DMS114 treated with DMSO at 0.1 percent for 48 hours (cell line): ENCODE measurements at regions not wholly inside any gene's neighbourhood (a gene's known extent, or its start where the extent isn't known, plus 50 kb on each side); places are given as distances from the start of the nearest gene placed in this dataset.
A peak's percentile ranks its signal among the peaks of the same experiment; 100 is the strongest.

Experiments
- DNase-seq: peaks from one replicate; lab custom pipeline; 2025; ENCODE audit not compliant: unreplicated experiment; lab: John Stamatoyannopoulos, UW

DNA sequence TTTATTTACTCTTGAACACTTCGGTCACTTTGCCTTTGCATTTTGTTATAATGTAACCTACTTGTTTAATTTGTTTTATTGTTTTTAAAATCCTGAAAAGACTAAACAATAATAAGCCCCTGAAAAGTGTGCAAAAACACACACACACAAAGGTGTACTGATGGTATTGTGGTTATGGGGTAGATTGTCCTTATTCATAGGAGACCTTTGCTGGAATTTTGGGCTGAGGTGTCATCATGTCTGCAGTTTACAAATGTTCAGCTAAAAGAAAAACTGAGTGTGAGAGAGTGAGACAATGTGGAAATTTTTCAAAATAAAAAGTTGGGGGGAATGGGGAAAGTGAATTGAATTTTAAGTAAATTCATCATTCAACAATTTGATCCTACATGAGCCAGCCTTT lies 174.9 kb downstream of the QDPR start:
- DNase-seq: no peak

DNA sequence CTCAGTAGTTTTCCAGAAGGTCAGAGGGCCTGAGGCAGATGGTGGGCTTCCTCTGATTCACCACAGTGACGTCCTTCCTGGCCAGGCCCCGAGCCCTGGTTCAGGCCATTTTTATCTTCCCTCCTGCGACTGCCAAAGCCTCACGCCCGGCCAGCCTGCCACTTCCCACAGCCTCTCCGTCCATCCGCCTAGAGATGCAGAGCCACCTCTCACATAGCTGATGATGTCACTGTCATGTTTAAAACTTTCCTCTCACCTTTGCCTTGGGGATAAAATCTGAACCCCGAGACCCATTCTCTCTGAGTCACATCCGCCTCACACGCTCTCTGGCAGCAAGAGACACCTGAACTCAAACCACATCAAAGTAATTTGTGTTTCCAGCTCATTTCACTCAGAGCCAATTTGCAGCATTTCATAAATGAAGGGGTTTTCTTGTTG lies 175.3 kb downstream of the QDPR start:
- DNase-seq: no peak

DNA sequence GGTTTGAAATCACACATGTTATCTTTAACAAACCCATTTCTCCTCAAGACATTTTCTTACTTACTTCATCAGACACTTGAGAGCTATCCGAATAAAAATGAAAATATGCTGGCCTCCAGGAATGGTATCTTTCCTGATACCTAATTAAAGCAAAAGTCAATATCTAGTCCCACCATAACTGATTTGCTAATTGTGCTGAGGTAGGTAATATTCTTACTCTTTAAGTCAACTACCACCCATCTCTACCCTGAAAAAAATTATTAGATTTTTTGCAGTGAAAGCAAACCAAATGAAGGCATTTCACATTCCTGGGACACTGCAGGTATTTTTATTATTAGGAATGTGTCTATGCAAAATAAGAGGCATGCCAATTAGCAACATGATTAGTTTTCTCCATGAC lies 175.8 kb downstream of the QDPR start:
- DNase-seq: no peak

DNA sequence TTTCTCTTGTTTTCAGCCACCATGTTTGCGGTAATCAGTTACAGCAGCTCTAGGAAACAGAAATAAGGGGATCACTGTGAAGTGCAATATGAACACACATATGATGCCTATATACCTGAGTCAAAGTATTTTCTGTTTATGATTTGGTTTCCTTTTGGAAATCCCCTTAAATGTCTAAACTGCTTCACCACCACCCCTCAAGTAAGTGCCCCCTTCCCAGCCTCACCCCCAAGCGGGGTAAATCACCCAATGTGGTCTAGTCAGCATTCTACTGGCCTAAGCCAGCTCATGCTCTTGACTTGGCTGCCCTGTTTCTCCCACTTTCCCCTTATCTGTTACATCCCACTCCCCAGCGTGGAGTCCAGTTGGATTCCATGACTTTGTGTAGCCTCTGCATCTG lies 176.5 kb downstream of the QDPR start:
- DNase-seq: no peak

DNA sequence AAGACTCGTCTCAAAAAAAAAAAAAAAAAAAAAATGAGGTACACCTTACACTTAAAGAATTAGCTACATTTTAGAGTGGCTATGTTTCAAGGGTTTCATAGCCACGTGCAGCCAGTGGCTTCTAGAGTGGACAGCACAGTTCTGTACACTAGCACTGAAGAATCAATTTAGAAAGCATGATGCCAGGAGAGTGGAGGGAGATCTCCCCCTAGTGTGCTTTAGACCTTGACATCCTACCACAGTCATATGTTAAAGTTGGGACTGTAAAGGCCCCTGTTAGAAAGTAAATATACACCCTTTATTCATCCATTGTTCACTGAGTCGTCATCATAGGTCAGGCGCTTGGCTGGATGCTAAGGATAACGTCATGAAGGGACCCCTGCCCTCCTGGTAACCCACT lies 179.4 kb downstream of the QDPR start:
- DNase-seq: no peak

DNA sequence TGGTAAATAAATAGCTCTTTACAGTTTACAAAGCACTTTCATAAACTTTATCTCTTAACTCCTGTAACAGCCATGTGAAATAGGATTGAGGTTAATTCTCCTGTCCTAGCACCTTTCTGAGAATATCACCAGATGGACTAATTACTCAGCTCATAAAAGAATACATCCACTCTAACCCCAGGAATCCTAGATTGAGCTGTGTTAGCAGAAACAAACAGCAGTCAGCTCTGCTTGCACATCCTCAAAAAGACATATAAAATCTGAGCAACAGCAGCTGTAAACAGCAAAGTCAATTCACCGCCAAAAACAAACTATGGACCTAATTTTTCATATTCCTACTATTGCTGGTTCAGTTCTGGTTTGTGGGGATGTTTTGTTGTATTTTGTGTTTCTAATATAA lies 182.8 kb downstream of the QDPR start:
- DNase-seq: no peak

DNA sequence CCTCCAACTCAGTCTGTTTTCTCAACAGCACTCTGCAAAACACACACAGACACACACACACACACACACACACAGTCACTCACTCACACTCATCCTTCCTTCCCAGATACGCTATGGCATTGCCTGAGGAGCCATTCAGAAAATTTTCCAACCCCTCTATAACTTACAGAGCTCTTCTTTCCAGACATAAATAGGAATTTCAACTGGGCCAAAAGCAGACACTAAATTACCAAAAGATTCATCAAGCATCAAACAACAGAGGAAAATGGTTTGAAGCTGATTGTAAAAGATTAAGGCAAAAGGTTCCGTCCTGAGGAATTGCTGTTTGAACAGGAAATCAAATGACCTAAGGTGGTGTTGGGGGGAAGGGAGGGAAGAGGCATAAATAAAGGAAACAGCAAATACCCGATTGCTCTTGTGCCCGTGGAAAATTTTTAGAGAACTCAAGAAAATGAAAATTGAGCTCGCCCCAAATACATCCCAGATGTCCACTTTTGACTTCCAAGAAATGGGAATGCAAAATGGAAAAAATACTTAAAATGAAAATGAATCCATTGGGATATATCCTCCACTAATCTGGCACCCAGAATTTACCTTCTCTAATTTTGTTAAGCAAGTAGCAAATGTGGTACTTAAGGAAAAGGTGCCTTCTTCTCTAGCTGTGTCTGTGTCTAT lies 183.6 kb downstream of the QDPR start:
- DNase-seq: no peak

DNA sequence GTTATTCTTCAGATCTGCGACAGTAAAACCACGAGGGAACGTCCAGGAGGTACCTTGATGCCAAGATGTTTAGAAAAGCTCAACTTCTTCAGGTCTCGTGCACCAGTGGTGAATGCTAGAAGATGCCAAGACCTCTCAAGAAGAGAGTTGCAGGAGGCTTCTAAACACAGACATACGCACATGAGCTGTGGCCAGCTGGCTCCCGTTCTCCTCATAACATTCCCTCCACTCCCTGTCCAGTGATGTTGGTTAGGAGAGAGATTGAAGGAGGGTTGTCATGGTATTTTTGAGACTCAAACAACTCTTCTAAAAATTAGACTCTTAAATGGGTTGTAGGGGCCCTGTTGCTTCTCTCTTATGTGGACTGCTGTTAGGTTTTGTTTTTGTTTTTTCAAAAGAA lies 184.3 kb downstream of the QDPR start:
- no peak for DNase-seq

DNA sequence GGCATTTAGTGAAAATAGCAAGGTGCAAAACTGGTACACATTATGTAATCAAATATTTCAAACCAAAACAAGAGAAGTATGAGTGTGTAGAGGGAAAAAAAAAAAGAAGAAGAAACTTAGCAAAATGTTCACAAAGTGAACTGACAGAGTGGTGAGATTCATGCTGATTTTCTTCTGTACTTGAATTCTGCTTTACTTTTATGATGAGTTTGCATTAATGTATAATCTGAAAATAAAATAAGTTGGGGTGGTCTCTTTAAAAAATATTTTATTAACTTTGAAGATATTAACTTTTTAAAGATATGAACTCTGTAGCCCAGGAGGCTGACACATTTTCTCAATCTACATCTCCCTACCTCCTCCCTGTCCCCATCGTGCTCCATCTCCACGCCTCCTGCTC lies 185.1 kb downstream of the QDPR start:
- DNase-seq: no peak

DNA sequence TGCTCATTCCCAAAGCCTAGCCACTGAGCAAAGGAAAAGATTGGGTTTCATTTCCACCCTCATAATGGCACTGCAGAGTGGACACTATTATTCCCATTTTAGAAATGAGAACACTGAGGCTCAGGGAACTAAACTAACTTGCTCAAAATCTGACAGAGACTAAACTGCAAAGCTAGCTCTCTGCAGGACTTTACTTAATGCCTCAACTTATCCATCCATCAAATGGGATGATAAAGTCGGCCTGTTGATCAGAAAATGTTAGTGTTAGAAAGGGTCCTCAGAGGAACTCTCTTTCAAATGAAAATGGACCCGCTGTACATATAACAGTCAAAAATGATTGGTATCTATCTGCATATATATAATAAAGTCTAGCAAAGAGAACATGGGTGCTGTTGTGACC lies 186.8 kb downstream of the QDPR start:
- DNase-seq: no peak

DNA sequence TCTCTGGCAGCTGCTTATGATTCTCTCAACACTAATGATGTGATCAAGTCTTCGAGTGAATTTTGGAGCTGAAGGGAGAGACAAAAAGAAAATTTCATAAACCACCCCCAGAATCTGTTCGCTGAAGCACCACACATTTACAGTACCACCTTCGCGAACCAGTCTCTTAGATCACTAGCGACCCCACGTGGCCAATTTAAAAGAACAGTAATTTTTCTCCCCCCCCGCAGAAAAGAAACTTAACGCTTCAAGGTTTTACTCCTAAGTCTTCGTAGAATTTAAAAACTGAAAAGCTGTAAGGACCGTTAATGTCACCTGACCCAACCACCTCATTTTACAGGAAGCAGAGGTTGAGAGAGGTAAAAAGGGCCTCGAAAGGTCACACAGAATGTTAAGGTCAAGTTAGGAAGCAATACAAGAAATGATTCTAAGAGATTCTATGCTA lies 187.5 kb downstream of the QDPR start:
- peak; percentile 13 for DNase-seq

DNA sequence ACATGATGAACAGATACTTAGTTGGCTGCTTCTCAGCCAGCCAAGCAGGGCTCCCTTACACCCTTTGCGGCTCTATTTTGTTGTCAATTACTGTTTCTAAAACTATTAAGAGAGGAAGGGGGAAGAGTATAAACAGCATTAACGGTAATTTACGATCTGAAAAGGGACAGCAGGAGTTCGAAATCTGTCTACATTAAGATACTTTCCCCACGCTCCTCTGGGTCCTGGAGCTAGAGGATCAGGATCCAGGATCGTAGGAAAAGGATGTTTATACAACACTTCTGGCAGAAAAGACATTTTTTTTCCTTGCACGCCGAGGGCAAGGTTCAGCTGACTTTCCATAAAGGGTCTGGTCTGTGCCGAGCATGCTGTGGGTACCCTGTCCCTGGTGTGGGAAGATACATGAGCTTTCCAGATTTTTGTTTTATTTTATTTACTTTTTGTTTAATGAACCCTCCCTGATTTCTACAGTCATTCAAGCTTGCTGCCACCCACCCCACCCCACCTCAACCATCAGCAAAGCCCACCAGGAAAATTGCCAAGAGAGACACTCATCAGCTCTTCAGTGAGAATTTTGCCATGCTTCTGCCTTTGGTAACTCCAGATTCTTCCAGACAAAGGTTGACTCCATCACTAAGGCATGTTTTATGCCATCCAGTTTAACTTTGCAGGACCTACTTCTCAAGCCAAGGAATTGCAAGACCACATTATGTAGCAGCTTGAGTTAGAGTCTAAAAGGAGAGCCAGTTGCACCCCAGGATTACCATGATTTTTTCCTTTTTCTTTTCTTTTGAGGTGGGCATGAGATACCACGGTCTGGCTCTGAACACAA lies 188.1 kb downstream of the QDPR start:
- DNase-seq: no peak

DNA sequence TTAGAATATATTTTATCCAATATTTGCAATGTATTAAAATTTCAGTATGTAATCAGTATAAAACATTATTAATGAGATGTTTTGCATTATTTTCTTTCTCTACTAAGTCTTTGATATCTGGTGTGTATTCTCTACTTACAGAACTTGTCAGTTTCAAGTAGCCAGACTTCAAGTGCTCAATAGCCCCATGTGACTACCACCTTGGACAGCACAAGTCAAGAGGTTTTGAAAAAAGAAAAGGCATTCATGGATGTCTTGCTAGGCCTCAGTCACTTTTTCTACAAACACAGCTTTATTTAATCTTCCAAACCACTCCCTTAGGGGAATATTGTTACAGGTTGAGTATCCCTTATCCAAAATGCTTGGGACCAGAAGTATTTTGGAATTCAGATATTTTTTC lies 189.4 kb downstream of the QDPR start:
- DNase-seq: no peak

DNA sequence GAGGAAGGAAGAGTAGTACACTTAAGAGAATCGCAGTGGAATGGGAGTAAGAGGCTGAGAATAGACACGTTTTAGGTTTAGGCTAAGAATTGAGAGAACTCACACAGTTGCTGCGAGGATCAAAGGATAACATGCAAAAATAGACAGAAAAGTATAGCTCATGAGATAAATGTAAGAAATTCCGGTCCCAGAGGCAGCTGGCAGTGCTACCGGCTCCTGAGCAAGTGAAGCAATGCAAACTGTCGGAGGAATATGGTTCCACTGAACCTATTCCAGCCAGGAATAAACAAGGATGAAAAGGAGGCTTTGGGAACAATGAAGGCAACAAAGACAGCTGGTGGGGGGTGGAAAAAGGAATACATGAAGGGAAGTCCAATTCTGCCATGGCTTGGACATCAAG lies 191.8 kb downstream of the QDPR start:
- no peak for DNase-seq

DNA sequence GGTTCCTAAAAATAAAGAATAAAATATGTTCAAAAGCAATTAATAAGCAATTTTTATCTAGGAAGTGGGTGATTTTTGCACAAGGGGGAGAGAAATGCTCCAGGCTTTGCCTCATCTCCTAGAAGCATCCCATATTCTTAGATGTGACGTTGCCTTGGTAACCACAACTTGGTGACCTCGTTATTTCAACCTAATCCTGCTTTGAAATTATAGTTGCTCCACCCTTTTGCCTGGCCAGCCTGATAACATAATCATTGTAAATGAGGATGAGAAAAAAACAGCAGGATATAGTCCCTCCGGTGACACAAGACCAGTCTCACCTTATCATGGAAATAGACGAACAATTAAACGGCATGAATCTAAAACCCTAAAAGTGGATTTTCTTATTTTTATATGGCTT lies 194.4 kb downstream of the QDPR start:
- DNase-seq: no peak

DNA sequence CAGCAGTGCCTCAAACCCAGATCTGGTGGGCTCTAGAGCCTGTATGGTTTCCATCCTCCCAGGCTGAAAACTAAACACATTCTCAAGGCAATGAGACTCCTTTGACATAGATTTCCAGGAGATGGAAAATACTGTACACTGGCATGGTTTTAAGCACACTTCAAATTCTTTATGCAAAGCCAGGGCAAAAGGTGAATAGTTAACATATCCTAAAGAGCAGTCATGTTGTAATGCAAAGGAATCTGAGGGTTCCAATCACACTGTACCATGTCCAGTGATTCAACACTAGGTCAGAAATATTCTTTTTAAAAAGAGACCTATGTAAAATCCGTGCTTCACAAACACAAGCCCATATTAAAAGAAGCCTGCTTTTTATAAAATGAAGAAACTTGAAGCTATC lies 195.3 kb downstream of the QDPR start:
- no peak for DNase-seq

DNA sequence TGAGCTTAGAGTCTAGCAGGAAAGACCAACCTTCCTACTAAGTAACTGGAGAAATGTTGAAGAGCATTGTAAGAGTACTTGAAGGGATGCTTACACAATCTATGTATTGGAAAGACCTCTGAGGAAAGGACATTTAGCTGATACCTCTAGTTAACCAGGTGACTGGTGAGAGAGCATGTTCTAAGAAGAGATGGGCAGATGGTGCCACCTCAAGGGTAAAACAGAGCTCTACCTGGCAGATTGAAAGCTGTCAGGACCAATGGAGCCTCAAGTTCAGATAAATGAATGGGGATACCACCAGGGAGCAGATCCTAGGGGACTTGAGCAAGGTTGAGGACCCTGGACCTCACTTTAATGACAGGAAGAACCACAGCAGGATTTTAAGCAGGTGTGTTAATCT lies 196.4 kb downstream of the QDPR start:
- no peak for DNase-seq

DNA sequence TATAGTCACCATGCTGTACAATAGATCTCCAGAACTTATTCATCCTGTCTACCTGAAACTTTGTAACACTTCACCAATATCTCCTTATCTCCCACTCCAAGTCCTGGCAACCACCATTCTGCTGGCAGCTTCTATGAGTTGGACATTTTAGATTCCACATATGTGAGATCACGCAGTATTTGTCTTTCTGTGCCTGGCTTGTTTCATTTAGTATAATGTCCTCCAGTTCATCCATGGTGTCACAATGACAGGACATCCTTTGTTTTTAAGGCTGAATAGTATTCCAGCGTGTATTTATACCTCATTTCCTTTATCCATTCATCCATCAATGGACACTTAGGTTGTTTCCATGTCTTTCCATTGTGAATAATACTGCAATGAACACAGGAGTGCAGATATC lies 198.7 kb downstream of the QDPR start:
- no peak for DNase-seq

DNA sequence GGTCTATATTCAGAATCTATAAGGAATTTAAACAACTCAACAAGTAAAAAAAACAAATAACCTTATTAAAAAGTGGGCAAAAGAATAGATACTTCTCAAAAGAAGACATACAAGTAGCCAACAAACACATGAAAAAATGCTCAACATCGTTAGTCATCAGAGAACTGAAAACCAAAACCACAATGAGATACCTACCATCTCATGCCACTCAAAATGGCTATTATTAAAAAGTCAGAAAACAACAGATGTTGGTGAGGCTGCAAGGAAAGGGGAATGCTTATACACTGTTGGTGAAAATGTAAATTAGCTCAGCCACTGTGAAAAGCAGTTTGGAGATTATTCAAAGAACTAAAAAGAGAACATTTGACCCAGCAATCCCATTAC lies 201.6 kb downstream of the QDPR start:
- DNase-seq: no peak

DNA sequence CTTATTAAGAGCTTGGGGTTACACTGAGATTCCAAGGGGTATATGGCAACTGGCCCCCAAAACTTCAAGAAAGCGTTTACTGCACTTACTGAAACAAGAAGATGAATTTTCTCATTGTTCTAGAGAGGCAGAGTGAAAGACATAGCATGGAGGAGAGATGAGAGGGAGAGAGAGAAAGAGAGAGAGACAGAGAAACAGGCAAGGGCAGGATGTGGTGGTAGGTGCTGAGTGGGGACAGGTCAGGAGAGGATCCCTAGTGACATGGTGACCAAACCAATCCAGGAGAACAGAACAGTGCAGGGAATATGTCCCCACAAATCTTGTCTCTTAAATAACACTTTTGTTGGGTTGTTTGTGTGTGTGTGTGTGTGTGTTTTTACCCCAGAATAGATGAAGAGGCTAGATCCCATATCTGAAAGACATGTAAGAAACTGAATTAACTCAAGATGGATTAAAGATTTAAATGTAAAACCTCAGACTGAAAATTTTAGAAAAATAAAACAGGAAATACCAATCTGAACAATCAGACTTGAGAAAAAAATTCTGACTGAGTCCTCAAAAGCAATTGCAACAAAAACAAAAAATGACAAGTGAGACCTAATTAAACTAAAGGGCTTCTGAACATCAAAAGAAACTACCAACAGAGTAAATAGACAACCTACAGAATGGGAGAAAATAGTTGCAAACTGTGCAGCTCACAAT lies 202.2 kb downstream of the QDPR start:
- DNase-seq: no peak

DNA sequence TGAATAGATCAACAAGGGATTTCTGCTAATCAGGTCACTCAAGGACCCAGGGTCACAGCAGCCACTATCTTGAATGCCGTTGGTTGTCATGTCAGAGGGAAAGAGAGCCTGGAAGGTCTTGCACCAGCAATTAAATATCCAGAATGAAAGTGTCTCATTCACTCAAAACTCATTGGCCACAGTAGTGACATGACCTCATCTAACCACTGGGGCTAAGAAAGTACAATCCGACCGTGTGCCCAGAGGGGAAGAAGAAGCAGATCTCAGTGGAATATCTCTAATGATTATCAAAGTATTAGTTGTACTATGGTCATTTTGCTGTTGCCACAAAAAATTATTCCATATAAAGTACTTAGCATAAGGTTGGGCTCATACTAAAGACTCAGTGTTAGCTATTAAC lies 210.0 kb downstream of the QDPR start:
- DNase-seq: no peak

DNA sequence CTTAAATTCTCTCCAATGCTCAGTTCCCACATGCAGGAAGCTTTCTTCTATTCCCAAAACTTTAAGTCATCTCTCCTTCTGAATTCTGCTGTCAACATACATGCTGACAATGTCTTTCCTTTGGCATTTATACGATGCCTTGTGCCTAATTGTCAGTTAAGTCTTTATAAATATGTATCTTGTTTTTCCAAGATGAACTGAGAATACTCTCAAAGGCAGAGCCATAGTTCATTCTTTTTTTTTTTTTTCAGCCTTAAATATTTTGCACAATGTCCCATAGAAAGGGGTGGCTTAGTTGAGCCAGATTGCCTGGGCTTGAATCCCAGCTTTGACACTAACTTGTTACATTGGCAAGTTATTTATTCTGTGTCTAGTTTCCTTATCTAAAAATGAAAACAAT lies 210.6 kb downstream of the QDPR start:
- DNase-seq: no peak
